ENCODE measurements at regions not wholly inside any gene's neighbourhood (a gene's known extent, or its start where the extent isn't known, plus 50 kb on each side); places are given as distances from the start of the nearest gene placed in this dataset.
"Not testable (repeated sequence)": the region's sequence is repeated elsewhere in the genome, so short reads cannot be mapped to it uniquely, and the experiment has no call there.

DNA sequence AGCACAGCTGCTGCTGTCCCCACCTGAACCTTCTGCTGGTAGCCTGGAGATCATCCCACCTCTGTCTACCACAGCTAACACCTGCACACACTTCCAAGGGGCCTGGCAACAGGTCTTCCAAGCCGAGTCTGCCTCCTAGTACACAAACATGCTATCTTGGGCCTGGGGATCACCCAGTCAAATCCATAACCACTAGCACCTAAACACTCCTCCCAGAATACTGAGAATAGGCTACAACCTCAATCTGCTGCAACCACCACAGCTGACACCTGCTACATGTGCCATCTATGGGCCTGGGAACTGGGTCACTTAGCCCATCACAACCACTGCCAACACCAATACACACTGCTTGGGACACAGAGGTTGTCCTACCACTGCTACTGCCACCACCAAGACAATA is 362.8 kb upstream of the ARPP21 start:
- DNase-seq (ENCODE audit: low spot score): no peak

DNA sequence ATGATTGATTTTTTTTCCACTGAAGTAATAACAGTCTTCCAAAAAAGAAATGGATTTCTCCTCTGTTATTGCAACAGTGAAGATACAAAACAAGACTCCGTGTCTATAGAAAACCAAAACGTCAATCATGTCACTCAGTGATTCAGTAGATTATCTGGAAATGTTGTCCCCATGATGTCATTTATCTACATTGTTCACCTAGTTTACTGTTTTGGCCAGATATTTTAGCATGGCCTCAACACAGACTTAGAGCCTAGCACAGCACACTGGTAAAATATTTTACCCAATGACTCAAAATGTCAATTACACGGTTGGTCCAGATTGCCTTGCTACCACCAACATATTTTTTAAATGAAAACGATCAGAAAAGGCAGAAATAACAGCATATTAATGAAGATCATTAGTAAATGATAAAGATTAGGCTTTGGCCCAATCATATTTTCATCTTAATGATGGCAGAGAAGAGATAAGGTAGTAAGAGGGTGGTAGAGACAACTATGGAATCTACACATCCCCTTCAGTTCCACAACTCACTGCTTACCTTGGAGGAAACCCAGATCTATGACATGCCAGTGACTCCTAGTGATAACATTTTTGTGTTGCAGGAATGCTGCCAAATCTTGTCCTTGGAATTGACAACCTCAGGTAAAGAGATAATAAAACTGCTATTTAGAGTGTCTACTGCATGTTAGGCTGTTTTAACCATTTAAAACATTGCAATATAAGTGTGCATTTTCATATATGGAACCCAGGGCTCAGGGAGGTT is 347.7 kb upstream of the ARPP21 start:
- DNase-seq (ENCODE audit: low spot score): no peak

DNA sequence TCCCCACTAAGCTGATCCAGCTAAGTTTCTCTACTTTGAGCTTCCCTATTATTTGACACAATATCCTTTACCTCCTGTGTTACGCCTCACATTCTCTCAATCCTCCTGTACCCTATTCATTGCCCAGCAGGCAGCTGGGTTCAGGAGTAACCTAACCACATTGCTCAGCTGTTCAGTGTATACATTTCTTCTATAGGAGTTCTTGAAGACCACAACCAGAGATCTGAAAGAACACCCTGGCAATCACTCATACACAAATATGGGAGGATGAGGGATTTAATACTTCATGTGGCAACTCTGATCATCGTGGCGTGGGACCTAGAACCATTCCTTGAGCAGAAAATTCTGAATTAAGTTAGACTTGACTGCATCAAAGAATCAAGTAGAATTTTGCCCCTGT is 346.8 kb upstream of the ARPP21 start:
- no peak for DNase-seq (ENCODE audit: low spot score)

DNA sequence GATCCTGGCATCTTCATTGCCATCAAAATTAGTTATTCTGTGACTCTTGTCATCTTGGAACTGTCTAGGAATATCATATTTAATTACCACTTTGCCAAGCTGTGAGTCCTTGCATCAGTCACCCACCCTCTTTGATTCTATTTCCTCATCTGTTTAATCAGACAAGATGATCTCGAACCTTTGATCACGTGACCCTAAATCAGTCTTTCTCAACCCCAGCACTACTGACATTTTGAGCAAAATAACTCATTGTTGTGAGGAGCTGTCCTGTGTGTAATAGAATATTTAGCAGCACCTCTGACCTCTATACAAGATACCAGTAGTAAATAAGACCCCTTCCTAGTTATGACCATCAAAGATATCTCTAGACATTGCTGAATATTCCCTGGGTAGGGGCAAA is 343.4 kb upstream of the ARPP21 start:
- no peak for DNase-seq (ENCODE audit: low spot score)

DNA sequence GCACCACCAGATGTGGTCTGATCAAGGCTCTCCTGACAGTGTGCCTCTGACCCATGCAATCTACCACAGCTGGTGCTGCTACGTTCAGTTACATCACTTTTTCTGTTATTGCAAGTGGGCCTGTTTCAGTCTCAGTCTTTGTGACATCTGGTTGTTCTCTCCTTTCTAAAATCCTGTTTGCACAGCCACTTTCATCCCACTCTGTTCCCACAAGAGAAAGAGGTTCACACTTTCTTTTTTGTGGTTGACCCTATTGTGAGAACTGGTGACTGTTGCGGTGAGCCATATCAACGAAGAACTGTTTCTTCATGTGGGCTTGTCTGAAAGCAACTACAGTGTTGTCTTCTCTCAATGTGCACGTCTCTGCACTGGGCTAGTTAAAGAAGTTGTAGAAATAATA is 342.8 kb upstream of the ARPP21 start:
- DNase-seq (ENCODE audit: low spot score): no peak

DNA sequence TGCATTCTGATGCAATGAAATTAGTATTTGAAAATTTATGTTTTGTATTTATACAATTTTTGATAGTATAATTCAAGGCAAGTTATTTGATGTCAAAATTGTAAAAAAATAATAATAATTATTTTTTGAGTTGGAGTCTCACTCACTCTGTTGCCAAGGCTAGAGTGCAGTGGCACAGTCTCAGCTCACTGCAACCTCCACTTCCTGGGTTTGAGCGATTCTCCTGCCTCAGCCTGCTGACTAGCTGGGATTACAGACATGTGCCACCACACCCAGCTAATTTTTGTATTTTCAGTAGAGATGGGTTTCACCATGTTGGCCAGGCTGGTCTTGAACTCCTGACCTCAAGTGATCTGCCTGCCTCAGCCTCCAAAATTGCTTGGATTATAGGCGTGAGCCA is 342.4 kb upstream of the ARPP21 start:
- not testable (repeated sequence) for DNase-seq (ENCODE audit: low spot score)

DNA sequence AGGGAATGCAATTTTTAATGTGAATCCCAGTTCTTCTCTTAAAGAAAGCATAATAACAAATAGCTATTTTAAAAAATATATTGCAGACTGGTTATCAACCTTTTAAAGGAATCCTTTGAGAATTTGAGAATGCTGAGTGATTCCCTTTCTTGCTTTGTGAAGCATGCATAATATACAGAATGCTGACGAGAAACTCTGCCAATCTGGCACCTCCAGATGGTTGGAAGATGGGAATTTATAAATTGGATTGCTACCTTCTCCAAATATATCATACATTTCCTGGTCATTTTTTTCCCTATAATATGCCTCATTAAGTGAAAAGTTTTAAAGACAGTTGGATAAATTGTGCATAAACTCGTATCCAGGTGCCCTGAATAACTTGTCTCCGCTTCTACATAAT is 333.9 kb upstream of the ARPP21 start:
- no peak for DNase-seq (ENCODE audit: low spot score)

DNA sequence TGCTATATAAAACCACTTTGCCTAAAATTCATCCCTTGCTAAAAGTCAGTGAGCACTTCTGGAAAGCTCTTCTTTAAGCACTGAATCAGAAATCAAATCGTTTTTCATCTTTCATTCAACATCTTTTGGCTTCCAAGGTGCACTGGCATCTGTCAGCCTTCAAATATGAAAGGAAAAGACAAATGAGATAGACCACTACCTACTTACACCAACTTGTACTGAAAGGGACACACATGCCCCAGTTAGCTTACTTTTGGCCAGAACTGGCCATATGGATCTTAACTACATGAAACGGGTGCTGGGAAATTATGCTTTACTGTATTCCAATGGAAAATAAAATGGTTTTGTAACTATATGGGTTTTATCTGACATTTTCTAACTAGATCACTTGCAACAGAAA is 332.0 kb upstream of the ARPP21 start:
- no peak for DNase-seq (ENCODE audit: low spot score)

DNA sequence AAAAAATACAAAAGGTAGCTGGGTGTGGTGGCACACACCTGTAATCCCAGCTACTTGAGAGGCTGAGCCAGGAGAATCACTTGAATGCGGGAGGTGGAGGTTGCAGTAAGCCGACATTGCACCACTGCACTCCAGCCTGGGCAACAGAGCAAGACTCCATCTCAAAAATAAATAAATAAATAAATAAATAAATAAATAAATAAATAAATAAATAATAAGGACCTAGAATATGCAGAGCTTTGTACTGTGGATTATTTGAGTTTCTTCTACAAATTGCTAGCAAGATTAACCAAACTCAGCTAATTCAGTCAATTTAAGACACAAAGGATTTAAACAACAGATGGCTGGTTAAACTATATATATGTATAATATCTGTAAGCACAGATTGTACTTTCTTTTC is 322.5 kb upstream of the ARPP21 start:
- DNase-seq (ENCODE audit: low spot score): not testable (repeated sequence)

DNA sequence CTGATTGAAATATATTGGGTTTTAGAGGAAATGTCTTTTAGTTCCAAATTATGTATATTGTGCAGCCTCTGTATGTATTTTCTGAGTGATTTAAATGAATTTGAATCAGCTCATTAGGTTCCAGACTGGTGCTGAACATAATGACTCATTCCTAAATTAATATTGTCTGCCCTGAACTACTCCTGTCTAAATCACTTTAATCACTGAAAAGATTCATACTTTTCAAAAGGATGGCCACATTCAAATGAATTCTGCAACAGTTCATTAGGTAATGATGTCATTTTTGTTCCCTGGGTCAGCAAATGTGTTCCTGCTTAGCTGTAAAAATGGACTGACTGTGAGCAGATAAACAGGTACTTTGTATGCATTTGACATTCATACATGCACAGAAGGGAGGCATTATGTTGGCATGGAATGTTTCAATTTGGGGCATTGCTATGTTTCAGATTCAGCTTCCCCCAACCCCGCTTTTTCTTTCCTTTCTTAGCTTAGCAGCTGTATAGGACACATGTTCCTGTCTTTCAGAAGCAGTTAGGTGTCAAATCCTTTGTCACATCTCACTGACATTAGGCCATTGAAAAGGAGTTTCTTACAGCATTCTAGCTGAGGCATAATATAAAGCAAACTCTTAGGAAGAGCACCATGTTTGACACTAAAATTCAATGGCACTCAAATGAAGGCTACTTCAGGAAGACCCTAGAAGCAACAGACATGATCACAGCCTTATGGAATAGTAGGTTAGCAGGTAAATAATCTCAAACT is 318.5 kb upstream of the ARPP21 start:
- no peak for DNase-seq (ENCODE audit: low spot score)

DNA sequence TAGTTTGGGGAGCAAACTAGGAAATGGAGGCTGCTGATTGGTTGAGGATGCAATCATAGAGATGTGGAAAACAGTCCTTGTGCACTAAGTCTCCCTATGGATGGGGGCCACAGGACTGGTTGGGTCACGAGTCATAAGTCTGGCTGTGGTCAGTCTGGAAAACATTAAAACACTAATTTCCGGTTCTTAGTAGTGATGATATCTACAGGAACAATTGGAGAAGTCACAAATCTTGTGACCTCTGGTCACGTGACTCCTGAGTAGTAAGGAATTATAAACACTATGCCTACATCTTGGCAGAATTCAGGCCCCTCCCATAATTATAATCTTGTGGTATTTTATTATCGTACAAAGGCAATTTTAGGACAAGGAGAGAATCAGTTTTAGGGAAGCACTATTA is 317.3 kb upstream of the ARPP21 start:
- DNase-seq (ENCODE audit: low spot score): no peak

DNA sequence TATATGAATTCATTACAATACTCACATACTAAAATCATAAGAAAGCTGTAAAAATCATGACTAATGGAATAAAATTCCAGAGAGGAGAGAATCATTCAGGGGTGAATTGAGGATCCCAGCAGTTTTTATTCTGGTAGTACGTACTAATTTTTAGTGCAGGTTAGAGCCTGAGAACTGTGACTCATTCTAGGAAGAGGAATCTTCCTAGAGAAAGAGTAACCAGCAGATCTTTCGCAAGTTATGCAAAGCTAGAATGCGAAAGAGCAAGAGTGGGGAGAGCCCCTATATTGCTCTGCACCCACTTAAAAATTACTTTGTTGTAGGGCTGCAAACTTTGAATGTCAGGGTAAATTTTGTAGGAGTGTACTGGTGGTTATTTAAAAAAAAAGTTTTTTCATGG is 303.6 kb upstream of the ARPP21 start:
- no peak for DNase-seq (ENCODE audit: low spot score)

DNA sequence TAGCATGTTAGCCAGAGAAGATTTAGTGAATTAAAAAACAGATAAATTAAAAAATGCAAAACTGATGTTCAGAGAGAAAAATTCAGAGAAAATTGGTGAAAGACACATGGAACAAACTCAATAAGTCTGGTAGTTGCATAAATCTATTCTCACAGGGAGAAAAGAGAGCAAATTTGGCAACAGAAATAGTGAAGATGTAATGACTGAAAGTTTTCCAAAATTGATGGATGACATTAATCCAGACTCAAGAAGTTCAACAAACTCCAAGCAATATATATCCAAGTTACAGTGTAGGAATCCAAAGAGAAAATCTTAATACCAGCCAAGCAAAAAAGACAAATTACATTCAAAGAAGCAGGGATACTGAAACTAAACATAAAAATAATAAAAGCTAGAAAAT is 302.7 kb upstream of the ARPP21 start:
- no peak for DNase-seq (ENCODE audit: low spot score)

DNA sequence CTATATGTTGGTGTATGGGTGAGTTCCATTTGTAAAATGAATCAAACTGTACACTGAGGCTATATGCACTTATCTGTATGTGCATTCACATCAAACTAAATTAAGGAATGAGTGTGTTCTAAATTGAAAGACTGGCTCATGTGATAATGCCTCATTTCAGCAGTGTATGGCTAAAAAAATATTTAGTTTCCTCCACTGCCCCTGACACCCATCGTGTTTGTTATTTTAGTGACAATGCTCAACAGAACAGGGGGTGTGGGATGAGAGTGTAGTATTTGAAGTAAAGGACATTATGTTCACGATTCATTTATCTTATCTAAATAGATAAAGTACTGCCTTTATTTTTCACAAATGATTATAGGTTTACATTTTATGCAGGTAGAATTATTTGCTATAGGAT is 301.1 kb upstream of the ARPP21 start:
- no peak for DNase-seq (ENCODE audit: low spot score)

DNA sequence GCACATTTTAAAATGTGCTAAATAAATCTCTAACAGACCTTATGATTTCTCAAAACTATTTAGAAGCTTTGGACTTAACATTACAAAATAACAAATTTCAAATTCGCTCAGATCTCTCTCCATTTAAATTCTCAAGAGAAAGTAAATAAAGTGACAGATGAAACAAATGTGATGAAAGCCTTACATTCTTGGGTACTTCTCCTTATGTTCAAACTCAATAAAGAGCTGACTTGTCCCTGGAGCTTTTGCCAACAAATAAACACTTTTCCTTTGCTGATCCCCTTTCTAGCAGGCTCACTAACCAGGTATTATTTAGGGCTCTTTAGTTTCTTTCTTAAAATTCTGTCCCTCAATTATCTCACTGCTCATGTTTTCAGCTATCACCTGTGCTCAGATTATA is 259.1 kb upstream of the ARPP21 start:
- no peak for DNase-seq (ENCODE audit: low spot score)

DNA sequence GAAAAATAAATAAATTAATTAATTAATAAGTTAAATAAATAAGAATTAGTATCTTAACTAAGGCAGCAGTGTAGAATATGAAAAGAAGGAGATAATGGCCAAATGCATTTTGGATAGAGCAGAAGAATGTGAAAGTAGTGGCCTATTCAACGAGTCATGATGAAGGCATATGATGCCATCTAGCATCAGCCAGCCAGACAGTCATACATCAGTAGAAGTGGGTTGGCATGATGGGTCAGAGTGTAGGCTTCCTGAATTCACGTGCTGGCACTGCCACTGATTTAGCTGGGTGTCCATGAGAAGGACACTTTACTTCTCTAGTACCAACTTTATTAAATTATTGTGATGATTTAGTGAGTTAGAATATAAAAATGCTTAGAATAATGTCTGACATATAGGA is 256.1 kb upstream of the ARPP21 start:
- DNase-seq (ENCODE audit: low spot score): no peak

DNA sequence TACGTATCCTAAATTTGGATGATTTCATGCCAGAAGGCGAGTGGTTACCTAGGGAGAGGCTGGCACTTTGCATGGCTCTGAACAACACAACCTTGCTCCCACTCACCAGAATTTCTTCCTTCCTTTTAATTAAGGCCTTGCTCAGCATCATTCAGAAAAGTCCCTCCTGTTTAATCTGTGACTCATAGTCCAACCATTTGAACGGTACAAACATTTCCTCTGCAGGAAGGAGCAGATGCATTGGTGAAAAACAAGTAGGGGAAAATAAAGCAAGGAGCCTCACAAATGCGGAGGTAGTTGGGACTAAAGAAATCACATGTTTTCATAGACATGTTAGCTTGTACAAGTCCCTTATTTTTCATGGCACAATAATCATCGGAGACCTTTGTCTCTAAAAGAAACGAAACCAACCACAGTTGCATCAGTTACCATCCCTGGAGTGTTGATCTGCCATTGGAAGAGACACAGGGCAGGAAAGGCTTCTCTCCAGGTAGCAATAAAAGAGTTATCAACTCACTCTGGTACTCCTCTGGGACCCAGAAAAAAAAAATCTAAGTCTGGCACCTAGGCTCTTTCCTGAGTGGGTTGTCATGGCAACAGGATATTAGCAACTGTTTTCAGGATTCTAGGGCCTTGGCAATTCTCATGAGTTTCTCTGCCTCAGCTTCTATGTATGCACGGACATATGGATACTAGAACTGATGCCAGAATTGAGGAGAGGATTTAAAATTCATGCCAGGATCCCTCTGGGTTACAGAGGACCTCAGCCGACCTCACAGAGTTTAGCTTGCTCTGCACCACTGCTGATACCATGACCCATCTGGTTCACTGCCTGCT is 255.4 kb upstream of the ARPP21 start:
- DNase-seq (ENCODE audit: low spot score): no peak

DNA sequence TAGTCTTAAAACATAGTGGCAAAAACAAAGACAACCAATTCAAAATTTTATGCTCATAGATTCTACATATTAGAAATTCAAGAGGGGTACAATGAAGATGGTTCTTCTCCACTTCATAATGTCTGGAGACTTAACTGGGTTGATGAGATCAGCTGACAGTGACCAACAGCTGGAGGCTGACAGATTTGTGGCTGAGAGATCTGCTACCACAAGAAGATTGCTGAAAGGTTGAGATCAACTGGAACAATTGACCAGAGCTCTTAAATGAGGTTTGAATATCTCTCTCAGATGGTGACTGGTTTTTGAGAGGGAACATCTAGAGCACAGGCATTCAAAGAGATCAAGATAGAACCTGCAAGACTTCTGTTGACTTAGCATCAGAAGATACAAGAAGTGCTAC is 254.1 kb upstream of the ARPP21 start:
- DNase-seq (ENCODE audit: low spot score): no peak

DNA sequence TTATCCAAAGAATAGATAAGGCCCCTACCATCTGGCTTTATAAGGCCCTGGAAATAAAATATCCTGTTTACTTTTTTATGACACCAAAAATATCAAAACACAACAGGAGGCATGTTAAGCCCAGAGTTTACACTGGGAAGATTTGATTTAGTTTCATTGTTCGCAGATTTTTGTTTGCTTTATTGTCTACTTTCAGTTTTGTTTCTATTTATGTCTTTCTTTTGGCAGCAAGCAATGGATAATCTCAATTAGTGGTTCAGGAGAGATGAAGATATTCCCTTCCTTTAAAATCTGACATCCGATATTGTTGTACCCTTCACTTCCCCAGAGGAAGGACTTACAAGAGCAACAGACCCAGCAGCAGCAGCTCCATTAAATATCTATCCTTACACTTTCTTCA is 249.4 kb upstream of the ARPP21 start:
- no peak for DNase-seq (ENCODE audit: low spot score)

DNA sequence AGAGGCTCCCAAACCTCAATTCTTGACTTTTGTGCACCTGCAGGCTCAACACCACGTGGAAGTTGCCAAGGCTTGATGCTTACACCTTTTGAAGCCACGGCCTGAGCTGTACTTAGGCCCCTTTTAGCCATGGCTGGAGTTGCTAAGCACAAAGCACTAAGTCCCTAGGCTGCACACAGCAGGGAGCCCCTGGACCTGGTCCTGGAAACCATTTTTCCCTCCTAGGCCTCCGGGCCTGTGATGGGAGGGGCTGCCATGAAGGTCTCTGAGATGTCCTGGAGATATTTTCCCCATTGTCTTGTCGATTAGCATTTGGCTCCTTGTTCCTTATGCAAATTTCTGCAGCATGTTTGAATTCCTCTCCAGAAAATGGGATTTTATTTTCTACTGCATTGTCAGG is 247.1 kb upstream of the ARPP21 start:
- no peak for DNase-seq (ENCODE audit: low spot score)

DNA sequence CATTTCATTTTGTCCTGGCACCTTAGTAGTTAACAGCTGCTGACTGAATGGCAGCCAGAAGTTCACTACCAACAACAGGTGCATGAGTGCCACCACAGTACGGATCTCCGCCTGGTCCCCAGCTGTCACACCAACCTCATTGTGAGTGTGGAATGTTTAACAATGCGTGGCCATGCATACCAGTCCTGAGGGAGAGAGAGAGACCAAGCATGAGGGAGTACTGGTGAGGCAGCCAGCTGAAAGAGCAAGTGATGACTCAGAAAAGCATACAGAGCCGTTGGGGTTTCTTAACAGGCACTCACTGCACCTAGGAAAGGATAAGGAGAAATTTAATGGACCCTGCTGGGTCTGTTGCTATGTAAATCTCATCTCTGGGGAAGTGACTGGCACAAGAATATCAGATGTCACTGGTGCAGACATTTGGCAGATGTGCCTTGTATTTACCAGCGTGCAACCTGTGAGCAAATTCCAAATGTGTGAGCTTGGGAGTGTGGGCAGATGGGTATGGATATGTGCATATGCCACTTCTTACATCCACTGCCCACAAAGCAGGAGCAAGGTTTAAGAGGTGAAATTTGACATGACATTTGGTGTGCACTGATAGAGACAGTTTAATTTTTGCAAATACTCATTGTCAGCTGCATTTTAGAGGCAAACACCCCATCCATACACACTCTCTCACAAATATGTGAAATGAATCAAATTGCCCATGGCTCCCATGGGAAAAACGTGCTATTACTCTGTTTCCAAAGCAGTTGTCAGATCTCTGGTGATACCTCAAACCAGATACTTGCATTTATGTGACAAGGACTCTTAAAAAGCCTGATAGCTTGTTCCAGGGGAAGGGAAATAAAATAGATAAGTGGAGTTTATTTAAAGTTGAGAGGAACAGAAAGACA is 245.2 kb upstream of the ARPP21 start:
- DNase-seq (ENCODE audit: low spot score): no peak

DNA sequence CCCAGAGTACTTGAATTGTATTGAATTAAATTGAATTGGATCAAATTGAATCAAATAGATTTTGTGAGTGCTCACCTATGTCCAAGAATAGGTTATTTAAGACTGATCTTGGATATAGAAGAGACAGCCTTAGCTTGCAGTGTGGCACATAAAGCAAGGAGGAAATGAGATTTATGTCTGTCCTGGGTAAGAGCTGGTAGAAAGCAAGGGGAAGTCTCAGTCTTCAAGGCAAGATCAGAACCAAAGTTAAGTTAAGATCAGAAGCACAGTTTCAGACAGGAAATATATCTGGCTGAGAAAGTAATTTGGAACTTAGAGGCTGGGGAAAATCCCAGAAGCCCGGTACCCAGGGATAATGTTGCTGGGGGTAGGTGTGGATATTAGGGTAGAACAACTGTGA is 244.4 kb upstream of the ARPP21 start:
- no peak for DNase-seq (ENCODE audit: low spot score)
